A549 (cell line): ENCODE measurements at regions not wholly inside any gene's neighbourhood (a gene's known extent, or its start where the extent isn't known, plus 50 kb on each side); places are given as distances from the start of the nearest gene placed in this dataset.

ENCODE experiments used
- ATAC-seq, 2 experiments: fragments of 200-7000 bp in 1 of 2; fragments of >200 bp in 1 of 2; cut with Nextera tagmentation in 1 of 2; cut with Tn5 transposase in 1 of 2; 3 replicates each; pipeline versions ENCODE4 v1.8.0 to v1.9.1; 2018 to 2020; ENCODE audit warnings: mild to moderate bottlenecking in 1 of 2, moderate library complexity in 1 of 2
- CTCF ChIA-PET: fragments of 300-600 bp; sonication (Branson Sonifier 250); formaldehyde crosslinking; extraction: SDS; loops from one replicate; lab custom pipeline; 2021; ENCODE audit warnings: antibody characterized with exemption, inconsistent platforms; lab: Yijun Ruan, JAX
- POLR2A ChIA-PET: fragments of 350-600 bp; formaldehyde crosslinking; extraction: SDS; loops from one replicate; lab custom pipeline; 2021; ENCODE audit warnings: antibody characterized with exemption, inconsistent platforms; lab: Yijun Ruan, JAX
- DNase-seq, 2 experiments: peaks; one replicate each; pipeline versions ENCODE4 v3.0.0 to v3.0.0-alpha.2; 2011 to 2016; ENCODE audit warnings: low read depth in 1 of 2, low spot score in 1 of 2
- FAIRE-seq: peaks from 2 replicates; lab custom pipeline; 2011; peaks lifted over from hg19 to GRCh38; lab: Jason Lieb, UNC
- H3K27ac ChIP-seq, 2 experiments: fragments of >200 bp; sonication (Bioruptor Twin); formaldehyde crosslinking; 3 replicates each; pipeline ENCODE4 v1.5.1; 2016 to 2017
- H3K4me1 ChIP-seq: fragments of >200 bp; sonication (Bioruptor Twin); formaldehyde crosslinking; 3 replicates; pipeline ENCODE4 v1.6.1; 2016
- H3K4me2 ChIP-seq: fragments of >200 bp; sonication (Bioruptor Twin); formaldehyde crosslinking; 3 replicates; pipeline ENCODE4 v1.6.1; 2016
- H3K4me3 ChIP-seq: fragments of >200 bp; sonication (Bioruptor Twin); formaldehyde crosslinking; 3 replicates; pipeline ENCODE4 v1.5.1; 2016
- H3K9me3 ChIP-seq: fragments of >200 bp; sonication (Bioruptor Twin); formaldehyde crosslinking; 3 replicates; pipeline ENCODE4 v1.6.1; 2016
- CBX2 ChIP-seq: fragments of 200-600 bp; sonication (generic); IDR thresholded peaks from 2 replicates; pipeline ENCODE4 v1.6.1; 2016; ENCODE audit warnings: low read depth, mild to moderate bottlenecking, borderline replicate concordance
- CHD2 ChIP-seq: fragments of 150-350 bp; IDR thresholded peaks from 2 replicates; pipeline ENCODE4 v1.6.1; 2014; ENCODE audit warnings: low read length; ENCODE audit not compliant: partially characterized antibody
- EHF ChIP-seq: fragments of 250-450 bp; sonication (Bioruptor Pico); IDR thresholded peaks from 2 replicates; pipeline ENCODE4 v1.5.0; 2020; ENCODE audit warnings: mild to moderate bottlenecking
- EHMT2 ChIP-seq: fragments of 200-600 bp; sonication (generic); IDR thresholded peaks from 2 replicates; pipeline ENCODE4 v1.6.1; 2016; ENCODE audit warnings: antibody characterized with exemption, low read depth, mild to moderate bottlenecking, moderate library complexity
- ELK1 ChIP-seq: fragments of 150-350 bp; IDR thresholded peaks from 2 replicates; pipeline ENCODE4 v1.6.1; 2014; ENCODE audit warnings: low read depth, mild to moderate bottlenecking, low read length
- GATA3 ChIP-seq: IDR thresholded peaks from 2 replicates; pipeline ENCODE4 v1.6.1; 2012; ENCODE audit warnings: borderline replicate concordance
- HDAC2 ChIP-seq: fragments of 200-600 bp; sonication (generic); IDR thresholded peaks from 2 replicates; pipeline ENCODE4 v1.6.1; 2016
- HEYL ChIP-seq: fragments of 250-450 bp; sonication (Bioruptor Pico); IDR thresholded peaks from 2 replicates; pipeline ENCODE4 v1.8.0; 2021; ENCODE audit warnings: mild to moderate bottlenecking, moderate library complexity
- HMGXB4 ChIP-seq: fragments of 250-450 bp; sonication (Bioruptor Pico); IDR thresholded peaks from 2 replicates; pipeline ENCODE4 v1.5.0; 2021; ENCODE audit warnings: mild to moderate bottlenecking, moderate library complexity, borderline replicate concordance
- HOXB5 ChIP-seq: fragments of 250-450 bp; sonication (Bioruptor Pico); IDR thresholded peaks from 2 replicates; pipeline ENCODE4 v1.5.0; 2020; ENCODE audit warnings: mild to moderate bottlenecking, moderate library complexity
- KDM1A ChIP-seq: fragments of 200-600 bp; sonication (generic); IDR thresholded peaks from 2 replicates; pipeline ENCODE4 v1.6.1; 2016; ENCODE audit warnings: low read depth, mild to moderate bottlenecking
- MAZ ChIP-seq: fragments of 150-350 bp; IDR thresholded peaks from 2 replicates; pipeline ENCODE4 v1.6.1; 2014; ENCODE audit warnings: antibody characterized with exemption, low read depth, low read length, borderline replicate concordance
- MYC ChIP-seq: IDR thresholded peaks from 2 replicates; pipeline ENCODE4 v1.6.1; 2012; ENCODE audit warnings: mild to moderate bottlenecking, inconsistent platforms, low read length, improper control_type of control experiment, borderline replicate concordance
- NFE2L2 ChIP-seq: fragments of 150-350 bp; conservative IDR thresholded peaks from 2 replicates; pipeline ENCODE4 v1.6.1; 2014; ENCODE audit warnings: low read length
- PHF8 ChIP-seq: fragments of 200-600 bp; sonication (generic); IDR thresholded peaks from 2 replicates; pipeline ENCODE4 v1.6.1; 2016; ENCODE audit warnings: low read depth, mild to moderate bottlenecking, antibody characterized with exemption, moderate library complexity, borderline replicate concordance
- POLR2AphosphoS2 ChIP-seq: conservative IDR thresholded peaks from 2 replicates; pipeline ENCODE4 v1.6.1; 2012; ENCODE audit warnings: low read length, improper control_type of control experiment, inconsistent platforms
- RAD21 ChIP-seq, 2 experiments: fragments of >200 bp in 1 of 2; sonication (Bioruptor Twin) in 1 of 2; formaldehyde crosslinking in 1 of 2; IDR thresholded peaks in 1 of 2; conservative IDR thresholded peaks in 1 of 2; 2 replicates in 1 of 2; 3 replicates in 1 of 2; pipeline ENCODE4 v1.6.1; 2012 to 2018; ENCODE audit warnings: inconsistent platforms in 1 of 2
- RARB ChIP-seq: fragments of 250-450 bp; sonication (Bioruptor Pico); IDR thresholded peaks from 2 replicates; pipeline ENCODE4 v1.8.0; 2021; ENCODE audit warnings: mild to moderate bottlenecking, moderate library complexity
- RCOR1 ChIP-seq: fragments of 150-350 bp; IDR thresholded peaks from 2 replicates; pipeline ENCODE4 v1.6.1; 2014; ENCODE audit warnings: antibody characterized with exemption, low read length, low read depth
- SMC3 ChIP-seq: fragments of >200 bp; sonication (Bioruptor Twin); formaldehyde crosslinking; IDR thresholded peaks from 3 replicates; pipeline ENCODE4 v1.6.1; 2018; ENCODE audit warnings: inconsistent platforms
- TP53 ChIP-seq: fragments of 250-450 bp; sonication (Bioruptor Pico); IDR thresholded peaks from 2 replicates; pipeline ENCODE4 v1.5.0; 2021; ENCODE audit warnings: mild to moderate bottlenecking, moderate library complexity
- ZC3H11A ChIP-seq: fragments of 450-650 bp; IDR thresholded peaks from 2 replicates; pipeline ENCODE4 v1.6.1; 2014; ENCODE audit warnings: antibody characterized with exemption, mild to moderate bottlenecking
- ZFP36 ChIP-seq: fragments of 450-650 bp; IDR thresholded peaks from 2 replicates; pipeline ENCODE4 v1.6.1; 2014; ENCODE audit warnings: borderline replicate concordance; ENCODE audit not compliant: partially characterized antibody
- WGBS: methylation state at CpG from one replicate; pipeline ENCODE4 v1.1.6; 2017; ENCODE audit errors: missing lambda C conversion rate; 5-methylcytosine and 5-hydroxymethylcytosine counted together

- WGBS = 84% methylated on average over 10 of the region's 10 CpGs
- no peak overlapping the region for H3K4me3 ChIP-seq
- DNase-seq = no peak
- TF ChIP-seq ZFP36 (no peak), CHD2 (no peak), TP53 (CRISPR knock-in tag) (no peak), RAD21 (conservative IDR thresholded peaks at IDR 0.05 in 1 of 2, IDR thresholded peaks at IDR 0.05 in 1 of 2) (no peak), GATA3 (no peak), PHF8 (no peak), MAZ (no peak), EHF (CRISPR knock-in tag) (no peak), NFE2L2 (no peak), ZC3H11A (no peak), ELK1 (no peak), RARB (no peak), RCOR1 (no peak), MYC (no peak), KDM1A (no peak)
- no peak for FAIRE-seq
- no peak overlapping the region for H3K4me2 ChIP-seq
- no peaks in the 10 kb centered on the region for H3K9me3 ChIP-seq
- ChIA-PET POLR2A (no interaction called here), CTCF (interaction anchor here (0.7 to 2.3 kb wide), 3 partner anchors 8 to 257 kb away, joined by 3 to 8 read pairs (median 5); no protein-coding TSS in a partner anchor)
- ATAC-seq = no peak
- no peak overlapping the region for H3K27ac ChIP-seq
- H3K4me1 ChIP-seq = no peaks in the 10 kb centered on the region
These were observed 285.0 kb upstream of the C2CD4B start for GRCh38 chr15:62450061-62450460.

GRCh38 chr15:62452026-62452425 lies 286.9 kb upstream of the C2CD4B start:
- 92% methylated on average over 9 of the region's 9 CpGs for WGBS
- no peak overlapping the region for H3K4me2 ChIP-seq
- FAIRE-seq (no peak), DNase-seq (no peak), ATAC-seq (no peak)
- H3K4me3 ChIP-seq = no peak overlapping the region
- H3K9me3 ChIP-seq = no peaks in the 10 kb centered on the region
- no peak overlapping the region for H3K27ac ChIP-seq
- POLR2A ChIA-PET = no interaction called here
- H3K4me1 ChIP-seq = no peaks in the 10 kb centered on the region
- CTCF ChIA-PET = interaction anchor here (2.3 kb wide), 1 partner anchor 10 kb away, joined by 8 read pairs; no protein-coding TSS in a partner anchor
- no peak for TF ChIP-seq RARB
- TF ChIP-seq HDAC2 = no peak
- TF ChIP-seq MYC = no peak
- TF ChIP-seq EHMT2 = no peak
- no peak for TF ChIP-seq NFE2L2
- no peak for TF ChIP-seq CBX2
- TF ChIP-seq RCOR1 = no peak
- no peak for TF ChIP-seq SMC3
- no peak for TF ChIP-seq HOXB5
- TF ChIP-seq KDM1A = no peak
- no peak for TF ChIP-seq ZC3H11A
- TF ChIP-seq POLR2AphosphoS2 = no peak
- TF ChIP-seq HEYL (CRISPR knock-in tag) = no peak
- no peak for TF ChIP-seq HMGXB4 (CRISPR knock-in tag)
- TF ChIP-seq RAD21 (conservative IDR thresholded peaks at IDR 0.05 in 1 of 2, IDR thresholded peaks at IDR 0.05 in 1 of 2) = no peak
- TF ChIP-seq, all 56 proteins: peak for 0
